ENCODE measurements at regions not wholly inside any gene's neighbourhood (a gene's known extent, or its start where the extent isn't known, plus 50 kb on each side); places are given as distances from the start of the nearest gene placed in this dataset.
"Not testable (repeated sequence)": the region's sequence is repeated elsewhere in the genome, so short reads cannot be mapped to it uniquely, and the experiment has no call there.

- H3K79me2 ChIP-seq (ENCODE audit: insufficient read depth), result no peaks in the 10 kb centered on the region
- TF ChIP-seq RFX5 (IDR thresholded peaks at IDR 0.05; ENCODE audit: low read length), result no peak
- TF ChIP-seq FOSL2 (IDR thresholded peaks at IDR 0.05; ENCODE audit: borderline replicate concordance, low read depth), result no peak
- TF ChIP-seq YY1 (IDR thresholded peaks at IDR 0.05; ENCODE audit: low read depth), result no peak
- no peak for TF ChIP-seq SIN3A (IDR thresholded peaks at IDR 0.05; ENCODE audit: borderline replicate concordance, low read depth, low read length)
- no peak for TF ChIP-seq TEAD4 (IDR thresholded peaks at IDR 0.05; ENCODE audit: borderline replicate concordance, insufficient read depth)
- TF ChIP-seq NRF1 (IDR thresholded peaks at IDR 0.05; ENCODE audit: low read depth, low read length), result no peak
- no peak for TF ChIP-seq PBX3 (IDR thresholded peaks at IDR 0.05)
- no peak for TF ChIP-seq CHD2 (IDR thresholded peaks at IDR 0.05; ENCODE audit: low read length, partially characterized antibody)
- no peak for TF ChIP-seq IRF3 (IDR thresholded peaks at IDR 0.05; ENCODE audit: low read depth, low read length)
- no peak for TF ChIP-seq MEF2A (IDR thresholded peaks at IDR 0.05; ENCODE audit: borderline replicate concordance, low read depth)
- no peak for TF ChIP-seq SMC3 (IDR thresholded peaks at IDR 0.05; ENCODE audit: low read depth, low read length)
- no peak for TF ChIP-seq RAD21 (IDR thresholded peaks at IDR 0.05; ENCODE audit: low read length)
- no peak for TF ChIP-seq JUND (IDR thresholded peaks at IDR 0.05)
- no peak for TF ChIP-seq MXI1 (IDR thresholded peaks at IDR 0.05; ENCODE audit: low read depth, low read length)
- no peak for TF ChIP-seq TCF12 (IDR thresholded peaks at IDR 0.05)
- no peak for TF ChIP-seq REST (IDR thresholded peaks at IDR 0.05; ENCODE audit: low read depth, low read length)
- TF ChIP-seq GABPA (IDR thresholded peaks at IDR 0.05; ENCODE audit: low read depth), result no peak
- no peak for TF ChIP-seq FOXJ3 (CRISPR knock-in tag; IDR thresholded peaks at IDR 0.05)
- no peak for TF ChIP-seq RXRA (IDR thresholded peaks at IDR 0.05; ENCODE audit: borderline replicate concordance, low read depth)
- no peak for TF ChIP-seq POLR2AphosphoS5 (IDR thresholded peaks at IDR 0.05; ENCODE audit: low read depth, low read length)
- H3K9me2 ChIP-seq, result no peaks in the 10 kb centered on the region
- no peaks in the 10 kb centered on the region for H3K27me3 ChIP-seq (ENCODE audit: insufficient read depth)
- no peaks in the 10 kb centered on the region for H4K20me1 ChIP-seq (ENCODE audit: insufficient read depth)
- H3K9me3 ChIP-seq, result no peaks in the 10 kb centered on the region
- CTCF ChIA-PET, result no interaction called here
- no peaks in the 10 kb centered on the region for H3K36me3 ChIP-seq (replicated peaks in 1 of 2; ENCODE audit: control insufficient read depth in 1 of 2, insufficient read depth in 2 of 2, low read length in 1 of 2)
- no peak overlapping the region for H3K9ac ChIP-seq
- WGBS (ENCODE audit: low lambda C conversion rate), result no CpG with 5 or more reads among the region's 2 CpGs
- no peak overlapping the region for H3K27ac ChIP-seq (ENCODE audit: low read depth in 2 of 2, low read length in 1 of 2)
- no peaks in the 10 kb centered on the region for H3K4me1 ChIP-seq (ENCODE audit: control insufficient read depth in 1 of 2, insufficient read depth in 2 of 2, low read depth in 1 of 2, low read length in 1 of 2)
- no peak for DNase-seq
- H3K4me2 ChIP-seq, result no peak overlapping the region
- H2AFZ ChIP-seq (ENCODE audit: low read depth), result no peak overlapping the region
- H3K4me3 ChIP-seq (ENCODE audit: low read depth in 2 of 2, low read length in 1 of 2), result no peak overlapping the region
- POLR2A ChIA-PET, result no interaction called here
- no peaks in the 10 kb centered on the region for H3F3A ChIP-seq (replicated peaks; ENCODE audit: insufficient read depth)
Measured at GRCh38 chr2:163897799-163898198, 162.0 kb upstream of the FIGN start.

- WGBS (ENCODE audit: low lambda C conversion rate), result 13% methylated on average over 1 of the region's 1 CpG
- CTCF ChIA-PET, result interaction anchor here (1.3 kb wide), 1 partner anchor 8 kb away, joined by 3 read pairs; no protein-coding TSS in a partner anchor
Measured at GRCh38 chr2:163893444-163893843, 157.6 kb upstream of the FIGN start.

More at GRCh38 chr2:163893444-163893843, 157.6 kb upstream of the FIGN start:
- DNase-seq; POLR2A ChIA-PET; H3K4me3 ChIP-seq (ENCODE audit: low read depth in 2 of 2, low read length in 1 of 2); H3K27me3 ChIP-seq (ENCODE audit: insufficient read depth); H3K9ac ChIP-seq; H4K20me1 ChIP-seq (ENCODE audit: insufficient read depth); H3K36me3 ChIP-seq (replicated peaks in 1 of 2; ENCODE audit: control insufficient read depth in 1 of 2, insufficient read depth in 2 of 2, low read length in 1 of 2); H3F3A ChIP-seq (replicated peaks; ENCODE audit: insufficient read depth); H2AFZ ChIP-seq (ENCODE audit: low read depth); H3K4me1 ChIP-seq (ENCODE audit: control insufficient read depth in 1 of 2, insufficient read depth in 2 of 2, low read depth in 1 of 2, low read length in 1 of 2); H3K9me2 ChIP-seq; H3K27ac ChIP-seq (ENCODE audit: low read depth in 2 of 2, low read length in 1 of 2); H3K9me3 ChIP-seq; H3K79me2 ChIP-seq (ENCODE audit: insufficient read depth); H3K4me2 ChIP-seq: not testable (repeated sequence)

All from SK-N-SH (cell line).